MV-4-11 (cell line): ENCODE measurements at regions not wholly inside any gene's neighbourhood (a gene's known extent, or its start where the extent isn't known, plus 50 kb on each side); places are given as distances from the start of the nearest gene placed in this dataset.
"Not testable (repeated sequence)": the region's sequence is repeated elsewhere in the genome, so short reads cannot be mapped to it uniquely, and the experiment has no call there.

Source experiments
- DNase-seq: peaks from one replicate; lab custom pipeline; 2025; lab: John Stamatoyannopoulos, UW

- no peak for DNase-seq
Observed at GRCh38 chr11:15300341-15300740, 185.6 kb downstream of the INSC start.

- DNase-seq, result no peak
Observed at GRCh38 chr11:15307619-15308024, 192.9 kb downstream of the INSC start.

GRCh38 chr11:15308840-15309239 lies 194.1 kb downstream of the INSC start:
- DNase-seq, result no peak

GRCh38 chr11:15309296-15309695 lies 194.6 kb downstream of the INSC start:
- peak; percentile 38 for DNase-seq

GRCh38 chr11:15313862-15314261 lies 199.1 kb downstream of the INSC start:
- no peak for DNase-seq

- no peak for DNase-seq
Observed at GRCh38 chr11:15318814-15319213, 204.1 kb downstream of the INSC start.

GRCh38 chr11:15326520-15326919 lies 211.8 kb downstream of the INSC start:
- no peak for DNase-seq

GRCh38 chr11:15327786-15328231 lies 213.1 kb downstream of the INSC start:
- DNase-seq, result peak; percentile 6

- DNase-seq, result no peak
Observed at GRCh38 chr11:15333407-15333806, 218.7 kb downstream of the INSC start.

GRCh38 chr11:15334766-15335165 lies 220.0 kb downstream of the INSC start:
- DNase-seq, result no peak

GRCh38 chr11:15336021-15336420 lies 221.3 kb downstream of the INSC start:
- no peak for DNase-seq

GRCh38 chr11:15339302-15339701 lies 224.6 kb downstream of the INSC start:
- no peak for DNase-seq

- DNase-seq, result no peak
Observed at GRCh38 chr11:15341587-15341986, 226.9 kb downstream of the INSC start.

GRCh38 chr11:15342163-15342562 lies 227.4 kb downstream of the INSC start:
- no peak for DNase-seq

GRCh38 chr11:15346907-15347306 lies 232.2 kb downstream of the INSC start:
- DNase-seq, result no peak

GRCh38 chr11:15347969-15348734 lies 233.4 kb downstream of the INSC start:
- DNase-seq, result peak; percentile 80

GRCh38 chr11:15349413-15349812 lies 234.7 kb downstream of the INSC start:
- DNase-seq, result no peak

- no peak for DNase-seq
Observed at GRCh38 chr11:15361316-15361715, 246.6 kb downstream of the INSC start.

- DNase-seq, result not testable (repeated sequence)
Observed at GRCh38 chr11:15365286-15365685, 250.6 kb downstream of the INSC start.

- peak; percentile 21 for DNase-seq
Observed at GRCh38 chr11:15367695-15368094, 253.0 kb downstream of the INSC start.

GRCh38 chr11:15370495-15371147 lies 255.9 kb downstream of the INSC start:
- no peak for DNase-seq

GRCh38 chr11:15371533-15371932 lies 256.8 kb downstream of the INSC start:
- no peak for DNase-seq

- DNase-seq, result no peak
Observed at GRCh38 chr11:15374418-15374817, 259.7 kb downstream of the INSC start.

- no peak for DNase-seq
Observed at GRCh38 chr11:15378941-15379340, 264.2 kb downstream of the INSC start.
